Erythroblast (primary cell): ENCODE measurements at regions not wholly inside any gene's neighbourhood (a gene's known extent, or its start where the extent isn't known, plus 50 kb on each side); places are given as distances from the start of the nearest gene placed in this dataset.

ENCODE experiments used
- GATA1 ChIP-seq: IDR thresholded peaks from 2 replicates; pipeline ENCODE4 v1.6.1; 2011; ENCODE audit warnings: low read depth, mild to moderate bottlenecking, control low read depth, low read length, moderate library complexity
- POLR2A ChIP-seq: IDR thresholded peaks from 2 replicates; pipeline ENCODE4 v1.6.1; 2011; ENCODE audit warnings: mild to moderate bottlenecking, low read length

DNA sequence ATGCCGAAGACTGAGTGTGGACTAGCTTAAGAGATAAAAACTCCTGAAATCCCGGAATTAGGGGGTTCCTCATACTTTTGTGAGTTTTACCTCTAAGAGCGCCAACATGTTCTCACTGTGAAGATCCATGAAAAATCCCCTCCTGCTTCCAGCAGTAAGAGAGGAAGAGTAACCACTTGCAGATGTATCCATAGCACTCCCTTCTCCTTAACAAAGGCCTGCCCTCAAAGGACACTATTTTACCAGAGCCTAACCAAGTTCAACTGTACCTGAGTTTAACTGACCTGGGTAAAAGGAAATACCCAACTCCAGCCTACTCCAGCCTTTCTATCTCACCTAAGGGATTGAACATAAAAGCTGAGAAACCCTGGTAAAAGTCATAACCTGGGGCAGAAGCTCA lies 280.9 kb downstream of the POLR1F start:
- TF ChIP-seq POLR2A (no peak), GATA1 (no peak)
